GM23338 (cell line): ENCODE measurements at regions not wholly inside any gene's neighbourhood (a gene's known extent, or its start where the extent isn't known, plus 50 kb on each side); places are given as distances from the start of the nearest gene placed in this dataset.

Experiments used
- ATAC-seq: fragments of 200-7000 bp; cut with Tn5 transposase; 3 replicates; pipeline ENCODE4 v1.9.1; 2020
- DNase-seq: peaks from one replicate; pipeline ENCODE4 v3.0.0-alpha.2; 2015; ENCODE audit warnings: low spot score
- H2AFZ ChIP-seq: fragments of 200-600 bp; sonication (generic); 2 replicates; pipeline ENCODE4 v1.8.0; 2016; ENCODE audit warnings: antibody characterized with exemption, mild to moderate bottlenecking, moderate library complexity
- H3F3A ChIP-seq: fragments of 200-600 bp; sonication (generic); replicated peaks from 2 replicates; pipeline ENCODE4 v1.8.0; 2017; ENCODE audit warnings: antibody characterized with exemption, mixed run types, low read depth
- H3K27ac ChIP-seq: fragments of 200-600 bp; sonication (generic); 2 replicates; pipeline ENCODE4 v1.6.1; 2016; ENCODE audit warnings: low read depth
- H3K27me3 ChIP-seq: fragments of 200-600 bp; sonication (generic); 2 replicates; pipeline ENCODE4 v1.8.0; 2016; ENCODE audit warnings: mild to moderate bottlenecking, mixed run types, moderate library complexity; ENCODE audit not compliant: insufficient read depth
- H3K36me3 ChIP-seq: fragments of 200-600 bp; sonication (generic); 2 replicates; pipeline ENCODE4 v1.8.0; 2016; ENCODE audit warnings: mild to moderate bottlenecking; ENCODE audit not compliant: insufficient read depth
- H3K4me1 ChIP-seq: fragments of 200-600 bp; sonication (generic); 2 replicates; pipeline ENCODE4 v1.8.0; 2016; ENCODE audit warnings: mild to moderate bottlenecking, moderate library complexity; ENCODE audit not compliant: insufficient read depth
- H3K4me2 ChIP-seq: fragments of 200-600 bp; sonication (generic); 2 replicates; pipeline ENCODE4 v1.7.1; 2017; ENCODE audit warnings: mixed run types
- H3K4me3 ChIP-seq: fragments of 200-600 bp; sonication (generic); 2 replicates; pipeline ENCODE4 v1.6.1; 2016; ENCODE audit warnings: mixed run types
- H3K79me2 ChIP-seq: fragments of 200-600 bp; sonication (generic); replicated peaks from 2 replicates; pipeline ENCODE4 v1.8.0; 2017; ENCODE audit warnings: mild to moderate bottlenecking; ENCODE audit not compliant: insufficient read depth
- H3K9me2 ChIP-seq: fragments of 200-600 bp; sonication (generic); 2 replicates; pipeline ENCODE4 v1.8.0; 2017; ENCODE audit not compliant: insufficient read depth
- H4K20me1 ChIP-seq: fragments of 200-600 bp; sonication (generic); replicated peaks from 2 replicates; pipeline ENCODE4 v1.8.0; 2017; ENCODE audit warnings: mild to moderate bottlenecking; ENCODE audit not compliant: insufficient read depth
- H3K27ac Mint-ChIP-seq: 2 replicates; pipeline ENCODE4 v1.8.0; 2020; ENCODE audit warnings: inconsistent platforms, mild to moderate bottlenecking, moderate library complexity, mixed read lengths
- H3K27me3 Mint-ChIP-seq: 3 replicates; pipeline ENCODE4 v1.8.0; 2022; ENCODE audit warnings: low read depth, mild to moderate bottlenecking, moderate library complexity, mixed read lengths, inconsistent platforms; ENCODE audit not compliant: insufficient read depth, poor library complexity
- H3K36me3 Mint-ChIP-seq: 3 replicates; pipeline ENCODE4 v1.8.0; 2021; ENCODE audit warnings: low read depth, mild to moderate bottlenecking, inconsistent platforms, moderate library complexity, mixed read lengths
- H3K4me1 Mint-ChIP-seq: 3 replicates; pipeline ENCODE4 v1.8.0; 2020; ENCODE audit warnings: mild to moderate bottlenecking, inconsistent platforms, mixed read lengths
- H3K4me3 Mint-ChIP-seq: 3 replicates; pipeline ENCODE4 v1.8.0; 2021; ENCODE audit warnings: moderate library complexity, mild to moderate bottlenecking, inconsistent platforms, mixed read lengths
- H3K9me3 Mint-ChIP-seq: 3 replicates; pipeline ENCODE4 v1.8.0; 2020; ENCODE audit warnings: moderate library complexity, mild to moderate bottlenecking, inconsistent platforms, mixed read lengths
- CREB1 ChIP-seq: fragments of 250-450 bp; sonication (Bioruptor Pico); IDR thresholded peaks from 2 replicates; pipeline ENCODE4 v1.5.0; 2020; ENCODE audit warnings: low read depth, mild to moderate bottlenecking, moderate library complexity
- EZH2 ChIP-seq: fragments of 200-600 bp; sonication (generic); IDR thresholded peaks from one replicate; pipeline ENCODE4 v1.8.0; 2017; ENCODE audit warnings: antibody characterized with exemption, mild to moderate bottlenecking, low read depth; ENCODE audit not compliant: unreplicated experiment
- EZH2phosphoT487 ChIP-seq: fragments of 200-600 bp; sonication (generic); IDR thresholded peaks from one replicate; pipeline ENCODE4 v1.8.1; 2018; ENCODE audit warnings: antibody characterized with exemption; ENCODE audit not compliant: unreplicated experiment
- JUNB ChIP-seq: IDR thresholded peaks from one replicate; pipeline ENCODE4 v1.6.1; 2016; ENCODE audit warnings: antibody characterized with exemption; ENCODE audit not compliant: unreplicated experiment
- NANOG ChIP-seq: IDR thresholded peaks from 2 replicates; pipeline ENCODE4 v1.6.1; 2016; ENCODE audit warnings: antibody characterized with exemption, borderline replicate concordance
- POLR2AphosphoS5 ChIP-seq: IDR thresholded peaks from 2 replicates; pipeline ENCODE4 v1.6.1; 2016; ENCODE audit warnings: antibody characterized with exemption, low read depth
- STAT1 ChIP-seq: IDR thresholded peaks from one replicate; pipeline ENCODE4 v1.6.1; 2016; ENCODE audit warnings: antibody characterized with exemption; ENCODE audit not compliant: unreplicated experiment
- ZNF114 ChIP-seq: fragments of 250-450 bp; sonication (Bioruptor Pico); IDR thresholded peaks from 2 replicates; pipeline ENCODE4 v1.5.0; 2020; ENCODE audit warnings: mild to moderate bottlenecking, moderate library complexity
- ZNF331 ChIP-seq: fragments of 250-450 bp; sonication (Bioruptor Pico); IDR thresholded peaks from 2 replicates; pipeline ENCODE4 v1.5.0; 2020; ENCODE audit warnings: low read depth, mild to moderate bottlenecking, moderate library complexity
- TF ChIP-seq, protein P1 (sequence below): fragments of 250-450 bp; sonication (Bioruptor Pico); IDR thresholded peaks from 2 replicates; pipeline ENCODE4 v1.5.0; 2020; ENCODE audit warnings: mild to moderate bottlenecking, moderate library complexity
- TF ChIP-seq, protein P2 (sequence below), 2 experiments: fragments of 200-600 bp in 1 of 2; sonication (generic) in 1 of 2; conservative IDR thresholded peaks; 2 replicates each; pipeline versions ENCODE4 v1.5.1 to v1.6.1; 2016 to 2017; ENCODE audit warnings: antibody characterized with exemption in 2 of 2, low read depth in 2 of 2, mild to moderate bottlenecking in 2 of 2, moderate library complexity in 1 of 2

- Histone ChIP-seq H3K9me2 (peaks cover 11% of the 10 kb centered on the region; the same call in 1 of the 2 replicates), H3K79me2 (no peaks in the 10 kb centered on the region), H3K27me3 (no peaks in the 10 kb centered on the region), H3F3A (no peaks in the 10 kb centered on the region), H3K4me3 (no peak overlapping the region), H3K27ac (no peak overlapping the region), H3K4me1 (no peaks in the 10 kb centered on the region), H3K4me2 (no peak overlapping the region), H3K36me3 (no peaks in the 10 kb centered on the region), H4K20me1 (no peaks in the 10 kb centered on the region), H2AFZ (no peak overlapping the region)
- Mint-ChIP-seq H3K4me1 (no peaks in the 10 kb centered on the region), H3K4me3 (no peak overlapping the region), H3K36me3 (no peaks in the 10 kb centered on the region), H3K27ac (no peak overlapping the region), H3K27me3 (no peaks in the 10 kb centered on the region), H3K9me3 (no peaks in the 10 kb centered on the region)
- TF ChIP-seq STAT1: no peak
- TF ChIP-seq ZNF114 (CRISPR knock-in tag): no peak
- TF ChIP-seq JUNB: no peak
- TF ChIP-seq, protein P1, sequence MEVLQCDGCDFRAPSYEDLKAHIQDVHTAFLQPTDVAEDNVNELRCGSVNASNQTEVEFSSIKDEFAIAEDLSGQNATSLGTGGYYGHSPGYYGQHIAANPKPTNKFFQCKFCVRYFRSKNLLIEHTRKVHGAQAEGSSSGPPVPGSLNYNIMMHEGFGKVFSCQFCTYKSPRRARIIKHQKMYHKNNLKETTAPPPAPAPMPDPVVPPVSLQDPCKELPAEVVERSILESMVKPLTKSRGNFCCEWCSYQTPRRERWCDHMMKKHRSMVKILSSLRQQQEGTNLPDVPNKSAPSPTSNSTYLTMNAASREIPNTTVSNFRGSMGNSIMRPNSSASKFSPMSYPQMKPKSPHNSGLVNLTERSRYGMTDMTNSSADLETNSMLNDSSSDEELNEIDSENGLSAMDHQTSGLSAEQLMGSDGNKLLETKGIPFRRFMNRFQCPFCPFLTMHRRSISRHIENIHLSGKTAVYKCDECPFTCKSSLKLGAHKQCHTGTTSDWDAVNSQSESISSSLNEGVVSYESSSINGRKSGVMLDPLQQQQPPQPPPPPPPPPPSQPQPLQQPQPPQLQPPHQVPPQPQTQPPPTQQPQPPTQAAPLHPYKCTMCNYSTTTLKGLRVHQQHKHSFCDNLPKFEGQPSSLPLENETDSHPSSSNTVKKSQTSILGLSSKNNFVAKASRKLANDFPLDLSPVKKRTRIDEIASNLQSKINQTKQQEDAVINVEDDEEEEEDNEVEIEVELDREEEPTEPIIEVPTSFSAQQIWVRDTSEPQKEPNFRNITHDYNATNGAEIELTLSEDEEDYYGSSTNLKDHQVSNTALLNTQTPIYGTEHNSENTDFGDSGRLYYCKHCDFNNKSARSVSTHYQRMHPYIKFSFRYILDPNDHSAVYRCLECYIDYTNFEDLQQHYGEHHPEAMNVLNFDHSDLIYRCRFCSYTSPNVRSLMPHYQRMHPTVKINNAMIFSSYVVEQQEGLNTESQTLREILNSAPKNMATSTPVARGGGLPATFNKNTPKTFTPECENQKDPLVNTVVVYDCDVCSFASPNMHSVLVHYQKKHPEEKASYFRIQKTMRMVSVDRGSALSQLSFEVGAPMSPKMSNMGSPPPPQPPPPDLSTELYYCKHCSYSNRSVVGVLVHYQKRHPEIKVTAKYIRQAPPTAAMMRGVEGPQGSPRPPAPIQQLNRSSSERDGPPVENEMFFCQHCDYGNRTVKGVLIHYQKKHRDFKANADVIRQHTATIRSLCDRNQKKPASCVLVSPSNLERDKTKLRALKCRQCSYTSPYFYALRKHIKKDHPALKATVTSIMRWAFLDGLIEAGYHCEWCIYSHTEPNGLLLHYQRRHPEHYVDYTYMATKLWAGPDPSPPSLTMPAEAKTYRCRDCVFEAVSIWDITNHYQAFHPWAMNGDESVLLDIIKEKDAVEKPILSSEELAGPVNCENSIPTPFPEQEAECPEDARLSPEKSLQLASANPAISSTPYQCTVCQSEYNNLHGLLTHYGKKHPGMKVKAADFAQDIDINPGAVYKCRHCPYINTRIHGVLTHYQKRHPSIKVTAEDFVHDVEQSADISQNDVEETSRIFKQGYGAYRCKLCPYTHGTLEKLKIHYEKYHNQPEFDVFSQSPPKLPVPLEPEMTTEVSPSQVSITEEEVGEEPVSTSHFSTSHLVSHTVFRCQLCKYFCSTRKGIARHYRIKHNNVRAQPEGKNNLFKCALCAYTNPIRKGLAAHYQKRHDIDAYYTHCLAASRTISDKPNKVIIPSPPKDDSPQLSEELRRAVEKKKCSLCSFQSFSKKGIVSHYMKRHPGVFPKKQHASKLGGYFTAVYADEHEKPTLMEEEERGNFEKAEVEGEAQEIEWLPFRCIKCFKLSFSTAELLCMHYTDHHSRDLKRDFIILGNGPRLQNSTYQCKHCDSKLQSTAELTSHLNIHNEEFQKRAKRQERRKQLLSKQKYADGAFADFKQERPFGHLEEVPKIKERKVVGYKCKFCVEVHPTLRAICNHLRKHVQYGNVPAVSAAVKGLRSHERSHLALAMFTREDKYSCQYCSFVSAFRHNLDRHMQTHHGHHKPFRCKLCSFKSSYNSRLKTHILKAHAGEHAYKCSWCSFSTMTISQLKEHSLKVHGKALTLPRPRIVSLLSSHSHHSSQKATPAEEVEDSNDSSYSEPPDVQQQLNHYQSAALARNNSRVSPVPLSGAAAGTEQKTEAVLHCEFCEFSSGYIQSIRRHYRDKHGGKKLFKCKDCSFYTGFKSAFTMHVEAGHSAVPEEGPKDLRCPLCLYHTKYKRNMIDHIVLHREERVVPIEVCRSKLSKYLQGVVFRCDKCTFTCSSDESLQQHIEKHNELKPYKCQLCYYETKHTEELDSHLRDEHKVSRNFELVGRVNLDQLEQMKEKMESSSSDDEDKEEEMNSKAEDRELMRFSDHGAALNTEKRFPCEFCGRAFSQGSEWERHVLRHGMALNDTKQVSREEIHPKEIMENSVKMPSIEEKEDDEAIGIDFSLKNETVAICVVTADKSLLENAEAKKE (CRISPR knock-in tag): no peak
- no peak for TF ChIP-seq POLR2AphosphoS5
- TF ChIP-seq CREB1: no peak
- TF ChIP-seq, protein P2, sequence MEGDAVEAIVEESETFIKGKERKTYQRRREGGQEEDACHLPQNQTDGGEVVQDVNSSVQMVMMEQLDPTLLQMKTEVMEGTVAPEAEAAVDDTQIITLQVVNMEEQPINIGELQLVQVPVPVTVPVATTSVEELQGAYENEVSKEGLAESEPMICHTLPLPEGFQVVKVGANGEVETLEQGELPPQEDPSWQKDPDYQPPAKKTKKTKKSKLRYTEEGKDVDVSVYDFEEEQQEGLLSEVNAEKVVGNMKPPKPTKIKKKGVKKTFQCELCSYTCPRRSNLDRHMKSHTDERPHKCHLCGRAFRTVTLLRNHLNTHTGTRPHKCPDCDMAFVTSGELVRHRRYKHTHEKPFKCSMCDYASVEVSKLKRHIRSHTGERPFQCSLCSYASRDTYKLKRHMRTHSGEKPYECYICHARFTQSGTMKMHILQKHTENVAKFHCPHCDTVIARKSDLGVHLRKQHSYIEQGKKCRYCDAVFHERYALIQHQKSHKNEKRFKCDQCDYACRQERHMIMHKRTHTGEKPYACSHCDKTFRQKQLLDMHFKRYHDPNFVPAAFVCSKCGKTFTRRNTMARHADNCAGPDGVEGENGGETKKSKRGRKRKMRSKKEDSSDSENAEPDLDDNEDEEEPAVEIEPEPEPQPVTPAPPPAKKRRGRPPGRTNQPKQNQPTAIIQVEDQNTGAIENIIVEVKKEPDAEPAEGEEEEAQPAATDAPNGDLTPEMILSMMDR (conservative IDR thresholded peaks at IDR 0.05; ENCODE audit: low read depth in 2 of 2): no peak
- TF ChIP-seq EZH2: no peak
- TF ChIP-seq ZNF331 (CRISPR knock-in tag): no peak
- TF ChIP-seq NANOG: no peak
- TF ChIP-seq EZH2phosphoT487: no peak
- DNase-seq (no peak), ATAC-seq (no peak)
Measured at GRCh38 chr21:26781331-26781730, 63.9 kb downstream of the ADAMTS1 start.
